Smooth muscle cell (in vitro differentiated cells): ENCODE measurements at regions not wholly inside any gene's neighbourhood (a gene's known extent, or its start where the extent isn't known, plus 50 kb on each side); places are given as distances from the start of the nearest gene placed in this dataset.

Experiments used
- DNase-seq: peaks from one replicate; lab custom pipeline; 2025; ENCODE audit not compliant: unreplicated experiment; lab: John Stamatoyannopoulos, UW
- H2AFZ ChIP-seq: fragments of 200-600 bp; sonication (generic); 2 replicates; pipeline ENCODE4 v1.6.0; 2016; ENCODE audit warnings: antibody characterized with exemption, low read depth, mild to moderate bottlenecking
- H3F3A ChIP-seq: fragments of 200-600 bp; sonication (generic); 2 replicates; pipeline ENCODE4 v1.6.0; 2017; ENCODE audit warnings: antibody characterized with exemption, low read depth
- H3K27ac ChIP-seq: fragments of 200-600 bp; sonication (generic); 2 replicates; pipeline ENCODE4 v1.5.1; 2016; ENCODE audit warnings: low read depth, mild to moderate bottlenecking
- H3K27me3 ChIP-seq: fragments of 200-600 bp; sonication (generic); 2 replicates; pipeline ENCODE4 v1.6.1; 2016; ENCODE audit warnings: low read depth, mild to moderate bottlenecking
- H3K36me3 ChIP-seq: fragments of 200-600 bp; sonication (generic); 2 replicates; pipeline ENCODE4 v1.5.1; 2016; ENCODE audit warnings: low read depth
- H3K4me1 ChIP-seq: fragments of 200-600 bp; sonication (generic); 2 replicates; pipeline ENCODE4 v1.5.1; 2016; ENCODE audit warnings: low read depth
- H3K4me2 ChIP-seq: fragments of 200-600 bp; sonication (generic); 2 replicates; pipeline ENCODE4 v1.6.0; 2016; ENCODE audit warnings: mild to moderate bottlenecking
- H3K4me3 ChIP-seq: fragments of 200-600 bp; sonication (generic); 2 replicates; pipeline ENCODE4 v1.5.1; 2016; ENCODE audit warnings: mild to moderate bottlenecking
- H3K79me2 ChIP-seq: fragments of 200-600 bp; sonication (generic); 2 replicates; pipeline ENCODE4 v1.6.0; 2016; ENCODE audit warnings: low read depth, mild to moderate bottlenecking
- H3K9ac ChIP-seq: fragments of 200-600 bp; sonication (generic); 2 replicates; pipeline ENCODE4 v1.6.0; 2016; ENCODE audit warnings: low read depth
- H3K9me3 ChIP-seq: fragments of 200-600 bp; sonication (generic); replicated peaks from 2 replicates; pipeline ENCODE4 v1.5.1; 2016; ENCODE audit warnings: low read depth
- H4K20me1 ChIP-seq: fragments of 200-600 bp; sonication (generic); 2 replicates; pipeline ENCODE4 v1.6.0; 2016; ENCODE audit warnings: low read depth
- WGBS: methylation state at CpG from one replicate; pipeline ENCODE4 v1.1.7; 2016; ENCODE audit warnings: low lambda C conversion rate; 5-methylcytosine and 5-hydroxymethylcytosine counted together
- TF ChIP-seq, protein P1 (sequence below): fragments of 200-600 bp; sonication (generic); IDR thresholded peaks from 2 replicates; pipeline ENCODE4 v1.5.1; 2017; ENCODE audit warnings: borderline replicate concordance, mild to moderate bottlenecking, antibody characterized with exemption; ENCODE audit not compliant: insufficient read depth, poor library complexity, severe bottlenecking

DNA sequence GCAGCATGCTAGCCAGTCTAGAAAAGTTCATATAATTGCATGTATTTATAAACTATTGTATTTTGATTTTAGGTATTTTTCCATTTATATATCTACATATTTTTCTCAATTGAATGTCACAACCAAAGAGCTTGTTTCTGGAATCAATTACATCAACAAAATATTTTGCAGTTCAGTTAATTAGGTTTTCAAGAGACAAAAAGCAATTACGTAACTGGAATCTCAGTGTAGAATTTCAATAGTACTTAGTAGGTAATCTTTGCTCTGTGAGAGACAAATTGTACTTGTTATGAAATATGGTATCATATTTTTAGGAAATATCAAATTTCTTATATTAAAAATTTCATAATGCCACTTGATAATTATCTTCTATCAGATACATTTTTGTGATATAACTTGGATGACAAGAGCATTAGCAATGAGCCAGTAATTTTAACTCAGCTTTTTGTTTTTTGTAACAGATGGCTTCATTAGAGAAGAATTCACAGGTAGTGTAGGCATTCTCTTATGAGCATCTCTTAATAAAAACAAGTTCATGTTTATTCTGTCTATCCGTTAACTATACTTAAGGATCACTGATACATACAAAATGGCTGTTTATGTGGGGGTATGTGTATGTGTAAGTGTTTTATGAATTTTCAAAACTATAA lies 774.7 kb downstream of the C12orf50 start:
- Histone ChIP-seq H2AFZ (no peak overlapping the region), H3K4me1 (no peaks in the 10 kb centered on the region), H3K27ac (no peak overlapping the region), H3K9ac (no peak overlapping the region), H3K4me3 (no peak overlapping the region), H3K9me3 (no peaks in the 10 kb centered on the region), H4K20me1 (no peaks in the 10 kb centered on the region), H3F3A (no peaks in the 10 kb centered on the region), H3K79me2 (no peaks in the 10 kb centered on the region), H3K4me2 (no peak overlapping the region), H3K36me3 (no peaks in the 10 kb centered on the region), H3K27me3 (no peaks in the 10 kb centered on the region)
- 93% methylated on average over 2 of the region's 2 CpGs for WGBS
- TF ChIP-seq, protein P1, sequence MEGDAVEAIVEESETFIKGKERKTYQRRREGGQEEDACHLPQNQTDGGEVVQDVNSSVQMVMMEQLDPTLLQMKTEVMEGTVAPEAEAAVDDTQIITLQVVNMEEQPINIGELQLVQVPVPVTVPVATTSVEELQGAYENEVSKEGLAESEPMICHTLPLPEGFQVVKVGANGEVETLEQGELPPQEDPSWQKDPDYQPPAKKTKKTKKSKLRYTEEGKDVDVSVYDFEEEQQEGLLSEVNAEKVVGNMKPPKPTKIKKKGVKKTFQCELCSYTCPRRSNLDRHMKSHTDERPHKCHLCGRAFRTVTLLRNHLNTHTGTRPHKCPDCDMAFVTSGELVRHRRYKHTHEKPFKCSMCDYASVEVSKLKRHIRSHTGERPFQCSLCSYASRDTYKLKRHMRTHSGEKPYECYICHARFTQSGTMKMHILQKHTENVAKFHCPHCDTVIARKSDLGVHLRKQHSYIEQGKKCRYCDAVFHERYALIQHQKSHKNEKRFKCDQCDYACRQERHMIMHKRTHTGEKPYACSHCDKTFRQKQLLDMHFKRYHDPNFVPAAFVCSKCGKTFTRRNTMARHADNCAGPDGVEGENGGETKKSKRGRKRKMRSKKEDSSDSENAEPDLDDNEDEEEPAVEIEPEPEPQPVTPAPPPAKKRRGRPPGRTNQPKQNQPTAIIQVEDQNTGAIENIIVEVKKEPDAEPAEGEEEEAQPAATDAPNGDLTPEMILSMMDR, result no peak
- no peak for DNase-seq

GRCh38 chr12:87253157-87253556 lies 776.0 kb downstream of the C12orf50 start:
- no peak for DNase-seq
- no peak overlapping the region for H2AFZ ChIP-seq
- no peak overlapping the region for H3K27ac ChIP-seq
- H3K4me1 ChIP-seq, result no peaks in the 10 kb centered on the region
- no peak overlapping the region for H3K4me2 ChIP-seq
- H3K4me3 ChIP-seq, result no peak overlapping the region
- H3K9me3 ChIP-seq, result no peaks in the 10 kb centered on the region
- H3F3A ChIP-seq, result no peaks in the 10 kb centered on the region
- 94% methylated on average over 2 of the region's 2 CpGs for WGBS
- H3K36me3 ChIP-seq, result no peaks in the 10 kb centered on the region
- no peaks in the 10 kb centered on the region for H3K27me3 ChIP-seq
- no peaks in the 10 kb centered on the region for H4K20me1 ChIP-seq
- TF ChIP-seq, protein P1, result no peak
- no peak overlapping the region for H3K9ac ChIP-seq
- H3K79me2 ChIP-seq, result no peaks in the 10 kb centered on the region

GRCh38 chr12:87246726-87247125 lies 782.5 kb downstream of the C12orf50 start:
- no peaks in the 10 kb centered on the region for H3F3A ChIP-seq
- DNase-seq, result no peak
- H3K9ac ChIP-seq, result no peak overlapping the region
- peak overlapping the region; percentile 3 for H2AFZ ChIP-seq
- no peaks in the 10 kb centered on the region for H3K79me2 ChIP-seq
- 92% methylated on average over 1 of the region's 1 CpG for whole genome bisulfite sequencing
- no peak overlapping the region for H3K4me2 ChIP-seq
- TF ChIP-seq, protein P1, result no peak
- no peak overlapping the region for H3K27ac ChIP-seq
- H3K4me3 ChIP-seq, result no peak overlapping the region
- H4K20me1 ChIP-seq, result no peaks in the 10 kb centered on the region
- H3K4me1 ChIP-seq, result no peaks in the 10 kb centered on the region
- H3K9me3 ChIP-seq, result no peaks in the 10 kb centered on the region
- H3K27me3 ChIP-seq, result no peaks in the 10 kb centered on the region
- no peaks in the 10 kb centered on the region for H3K36me3 ChIP-seq

- H4K20me1 ChIP-seq, result no peaks in the 10 kb centered on the region
- no peaks in the 10 kb centered on the region for H3K79me2 ChIP-seq
- no peaks in the 10 kb centered on the region for H3K36me3 ChIP-seq
- WGBS, result 89% methylated on average over 1 of the region's 1 CpG
- DNase-seq, result no peak
- TF ChIP-seq, protein P1, result no peak
- no peak overlapping the region for H3K4me2 ChIP-seq
- no peaks in the 10 kb centered on the region for H3K4me1 ChIP-seq
- no peaks in the 10 kb centered on the region for H3F3A ChIP-seq
- H3K27me3 ChIP-seq, result no peaks in the 10 kb centered on the region
- H3K4me3 ChIP-seq, result no peak overlapping the region
- H3K27ac ChIP-seq, result no peak overlapping the region
- no peak overlapping the region for H2AFZ ChIP-seq
- no peaks in the 10 kb centered on the region for H3K9me3 ChIP-seq
- no peak overlapping the region for H3K9ac ChIP-seq
Observed at GRCh38 chr12:87238466-87238865, 790.7 kb downstream of the C12orf50 start.
